K562 (cell line): ENCODE measurements at regions not wholly inside any gene's neighbourhood (a gene's known extent, or its start where the extent isn't known, plus 50 kb on each side); places are given as distances from the start of the nearest gene placed in this dataset.

Experiments
- ATAC-seq: fragments of 200-7000 bp; cut with Tn5 transposase; 3 replicates; pipeline ENCODE4 v1.9.1; 2020; ENCODE audit warnings: moderate library complexity
- BruUV-seq: library from RNA; stranded (reverse); fragments of 400-500 nt; replicated peaks from 2 replicates; lab custom pipeline; 2021; lab: Mats Ljungman, UMichigan
- CTCF ChIA-PET: fragments of 300-600 bp; formaldehyde crosslinking; extraction: SDS; loops from one replicate; lab custom pipeline; 2021; ENCODE audit warnings: low intra/inter-chr PET ratio; lab: Yijun Ruan, JAX
- POLR2A ChIA-PET: fragments of 300-600, 350-650 bp; sonication (Branson Sonifier 250); formaldehyde crosslinking; extraction: SDS; loops from one replicate; lab custom pipeline; 2021; ENCODE audit warnings: antibody characterized with exemption, inconsistent platforms; lab: Yijun Ruan, JAX
- DNase-seq, 4 experiments: peaks; one replicate each; pipeline versions ENCODE4 v3.0.0 to v3.0.0-alpha.2; 2011 to 2018; ENCODE audit warnings: low spot score in 3 of 4, mixed read lengths in 3 of 4; ENCODE audit errors: extremely low read depth in 1 of 4
- FAIRE-seq: peaks from 2 replicates; lab custom pipeline; 2011; peaks lifted over from hg19 to GRCh38; lab: Jason Lieb, UNC
- H2AFZ ChIP-seq: 2 replicates; pipeline ENCODE4 v1.6.0; 2011; ENCODE audit warnings: low read depth, low read length, control low read depth, inconsistent platforms
- H3K27ac ChIP-seq: fragments of 200-600 bp; 3 replicates; pipeline ENCODE4 v1.8.0; 2011; ENCODE audit warnings: low read depth, mild to moderate bottlenecking, control low read depth, inconsistent platforms, low read length, moderate library complexity, mixed read lengths; ENCODE audit errors: extremely low read depth
- H3K27me3 ChIP-seq, 2 experiments: fragments of 300-600 bp in 1 of 2; 2 replicates in 1 of 2; 3 replicates in 1 of 2; pipeline versions ENCODE4 v1.6.0 to v1.8.0; 2011; ENCODE audit warnings: inconsistent platforms in 2 of 2, low read length in 2 of 2, mild to moderate bottlenecking in 1 of 2, mixed read lengths in 1 of 2, moderate library complexity in 1 of 2; ENCODE audit not compliant: control insufficient read depth in 2 of 2, insufficient read depth in 2 of 2
- H3K36me3 ChIP-seq: fragments of 300-600 bp; 3 replicates; pipeline ENCODE4 v1.8.0; 2011; ENCODE audit warnings: mild to moderate bottlenecking, low read length, inconsistent platforms; ENCODE audit not compliant: control insufficient read depth, insufficient read depth
- H3K4me1 ChIP-seq, 2 experiments: fragments of 200-600 bp in 1 of 2; replicated peaks in 1 of 2; 2 replicates in 1 of 2; 3 replicates in 1 of 2; pipeline versions ENCODE4 v1.5.1 to v1.8.0; 2011; ENCODE audit warnings: inconsistent platforms in 2 of 2, low read length in 2 of 2, mild to moderate bottlenecking in 1 of 2, mixed read lengths in 1 of 2, moderate library complexity in 1 of 2; ENCODE audit not compliant: control insufficient read depth in 2 of 2, insufficient read depth in 2 of 2
- H3K4me2 ChIP-seq: 2 replicates; pipeline ENCODE4 v1.6.1; 2011; ENCODE audit warnings: low read length, control low read depth, inconsistent platforms, mixed read lengths; ENCODE audit not compliant: insufficient read depth
- H3K4me3 ChIP-seq: fragments of 200-600 bp; sonication (generic), shearing (Covaris generic); 2 replicates; pipeline ENCODE4 v1.5.1; 2016; ENCODE audit warnings: control low read depth, inconsistent platforms
- H3K79me2 ChIP-seq: fragments of 200-600 bp; 3 replicates; pipeline ENCODE4 v1.8.0; 2011; ENCODE audit warnings: low read length, inconsistent platforms; ENCODE audit not compliant: control insufficient read depth, insufficient read depth
- H3K9ac ChIP-seq, 2 experiments: 2 replicates each; pipeline versions ENCODE4 v1.6.0 to v1.6.1; 2011; ENCODE audit warnings: low read depth in 2 of 2, low read length in 2 of 2, control low read depth in 1 of 2, inconsistent platforms in 1 of 2, mild to moderate bottlenecking in 1 of 2, mixed read lengths in 1 of 2; ENCODE audit not compliant: insufficient read depth in 1 of 2
- H3K9me1 ChIP-seq: one replicate; pipeline ENCODE4 v1.6.0; 2011; ENCODE audit warnings: inconsistent platforms, mild to moderate bottlenecking, low read length, moderate library complexity; ENCODE audit not compliant: control insufficient read depth, insufficient read depth
- H3K9me3 ChIP-seq: replicated peaks from 2 replicates; pipeline ENCODE4 v1.5.1; 2011; ENCODE audit warnings: low read depth, low read length, inconsistent platforms; ENCODE audit not compliant: control insufficient read depth, insufficient read depth
- H4K20me1 ChIP-seq: replicated peaks from 2 replicates; pipeline ENCODE4 v1.6.1; 2011; ENCODE audit warnings: low read length, inconsistent platforms, mixed read lengths; ENCODE audit not compliant: control insufficient read depth, insufficient read depth
- ASH1L ChIP-seq: fragments of 450-650 bp; IDR thresholded peaks from 2 replicates; pipeline ENCODE4 v1.6.1; 2018; ENCODE audit warnings: borderline replicate concordance, mild to moderate bottlenecking, low read depth; ENCODE audit not compliant: partially characterized antibody
- CBX2 ChIP-seq: fragments of 200-600 bp; sonication (generic); IDR thresholded peaks from one replicate; pipeline ENCODE4 v1.6.1; 2012; ENCODE audit warnings: mild to moderate bottlenecking, low read length, inconsistent platforms; ENCODE audit not compliant: insufficient read depth, poor library complexity, severe bottlenecking
- HIVEP1 ChIP-seq: fragments of 250-450 bp; sonication (Bioruptor Pico); IDR thresholded peaks from 2 replicates; pipeline ENCODE4 v1.4.0; 2020; ENCODE audit warnings: mild to moderate bottlenecking
- MAX ChIP-seq: sonication (generic); formaldehyde crosslinking; IDR thresholded peaks from 2 replicates; pipeline ENCODE4 v1.9.0; 2022; ENCODE audit warnings: mild to moderate bottlenecking, missing genetic modification reagents
- MGA ChIP-seq: fragments of 450-650 bp; IDR thresholded peaks from 2 replicates; pipeline ENCODE4 v1.6.1; 2016; ENCODE audit warnings: mild to moderate bottlenecking, moderate library complexity
- PCBP2 ChIP-seq: fragments of 200-400 bp; formaldehyde crosslinking; IDR thresholded peaks from 2 replicates; pipeline ENCODE4 v1.6.1; 2018; ENCODE audit warnings: low read length, low read depth, mild to moderate bottlenecking, moderate library complexity; ENCODE audit not compliant: poor library complexity, severe bottlenecking
- ZNF512 ChIP-seq: IDR thresholded peaks from 2 replicates; pipeline ENCODE4 v1.6.1; 2016; ENCODE audit warnings: missing genetic modification characterization, missing compliant biosample characterization
- in situ Hi-C: fragments of 300-500 bp; cut with MboI; formaldehyde crosslinking; loops from 4 replicates; pipeline ENCODE4 v1.15.0; 2018; ENCODE audit warnings: inconsistent platforms, mixed read lengths
- intact Hi-C: fragments of 100-400 bp; cut with micrococcal nuclease; formaldehyde crosslinking; loops from 2 replicates; pipeline ENCODE4 v1.14.2; 2022

- Histone ChIP-seq H3K9me3 (no peaks in the 10 kb centered on the region), H3K4me2 (no peak overlapping the region), H2AFZ (no peak overlapping the region), H3K79me2 (no peaks in the 10 kb centered on the region), H3K27me3 (peaks cover 0 to 7% of the 10 kb centered on the region in 2 experiments; a peak in 3 of 5 replicates), H3K9ac (no peak overlapping the region), H3K36me3 (no peaks in the 10 kb centered on the region), H3K27ac (no peak overlapping the region), H3K9me1 (no peaks in the 10 kb centered on the region), H3K4me3 (no peak overlapping the region), H4K20me1 (no peaks in the 10 kb centered on the region), H3K4me1 (no peaks in the 10 kb centered on the region)
- ChIA-PET POLR2A (no interaction called here), CTCF (no interaction called here)
- intact Hi-C loops: no loop called here
- no peak for FAIRE-seq
- no peak for ATAC-seq
- no peak for TF ChIP-seq ZNF512 (tag)
- no peak for TF ChIP-seq ASH1L
- no peak for TF ChIP-seq MGA
- TF ChIP-seq PCBP2: no peak
- no peak for TF ChIP-seq CBX2
- TF ChIP-seq MAX (CRISPR knock-in tag): no peak
- no peak for TF ChIP-seq HIVEP1 (CRISPR knock-in tag)
- DNase-seq: no peak
- BruUV-seq: no TSS peak
- in situ Hi-C loops: no loop called here
Measured at GRCh38 chr10:2548071-2548470, 519.3 kb upstream of the PFKP start.
